ENCODE measurements at regions not wholly inside any gene's neighbourhood (a gene's known extent, or its start where the extent isn't known, plus 50 kb on each side); places are given as distances from the start of the nearest gene placed in this dataset.

DNA sequence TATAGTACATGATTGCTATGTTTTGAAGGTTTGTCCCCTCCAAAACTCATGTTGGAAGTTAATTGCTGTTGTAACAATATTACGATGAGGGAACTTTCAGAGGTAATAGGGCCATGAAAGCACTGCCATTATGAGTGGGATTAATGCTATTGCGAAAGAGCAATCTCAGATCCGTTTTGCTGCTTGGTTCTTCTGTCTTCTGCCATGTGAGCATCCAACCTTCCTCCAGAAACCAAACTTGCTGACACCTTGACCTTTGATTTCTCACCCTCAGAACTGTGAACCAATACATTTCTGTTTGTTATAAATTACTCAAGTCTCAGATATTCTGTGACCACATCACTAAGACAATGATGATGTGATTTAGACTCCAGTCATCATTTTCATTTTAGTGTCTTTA is 2590.9 kb downstream of the PCDH9 start:
- no CpG with 5 or more reads among the region's 3 CpGs for WGBS, 2 experiments (ENCODE audit: extremely low coverage in 2 of 2, insufficient read length in 1 of 2)
- Histone ChIP-seq H3K36me3 (ENCODE audit: control insufficient read depth, insufficient read depth, low read length) (no peaks in the 10 kb centered on the region), H4K5ac (ENCODE audit: low read depth, low read length) (no peak overlapping the region), H3K9me3 (ENCODE audit: control insufficient read depth, insufficient read depth, low read length) (no peaks in the 10 kb centered on the region), H3K4me1 (ENCODE audit: control insufficient read depth, insufficient read depth, low read length) (no peaks in the 10 kb centered on the region), H3K18ac (ENCODE audit: low read depth, low read length) (no peak overlapping the region; the same call in 1 of the 2 replicates), H2BK5ac (ENCODE audit: low read depth, low read length, poor library complexity, severe bottlenecking) (no peak overlapping the region), H3K14ac (replicated peaks; ENCODE audit: low read depth, low read length) (peak overlapping the region; percentile 59; the same call in 1 of the 2 replicates), H4K8ac (ENCODE audit: low read depth in 2 of 2, low read length in 2 of 2) (no peak overlapping the region), H3K9me1 (ENCODE audit: insufficient read depth, low read length) (peaks cover 3% of the 10 kb centered on the region), H3K27ac (ENCODE audit: insufficient read depth, low read length) (no peak overlapping the region), H3K4me3 (ENCODE audit: insufficient read depth, low read depth, low read length) (no peak overlapping the region), H2AK9ac (replicated peaks; ENCODE audit: low read depth, low read length, poor library complexity) (no peak overlapping the region), H2AFZ (replicated peaks; ENCODE audit: low read length, poor library complexity) (no peak overlapping the region), H3K27me3 (ENCODE audit: control insufficient read depth, insufficient read depth, low read length) (no peaks in the 10 kb centered on the region), H3K4ac (ENCODE audit: low read depth, low read length) (no peak overlapping the region), H3K23ac (ENCODE audit: low read depth, low read length) (no peak overlapping the region), H3K4me2 (ENCODE audit: low read depth, low read length) (no peak overlapping the region), H2AK5ac (ENCODE audit: low read depth, low read length) (peak overlapping the region; percentile 59; the same call in 1 of the 2 replicates), H2BK120ac (ENCODE audit: low read depth, low read length) (no peak overlapping the region), H2BK15ac (ENCODE audit: low read depth, low read length) (no peak overlapping the region; the same call in 2 of the 3 replicates), H3K79me1 (ENCODE audit: low read depth in 1 of 2, low read length in 2 of 2) (no peaks in the 10 kb centered on the region), H2BK20ac (ENCODE audit: low read depth, low read length) (peak overlapping the region; percentile 76), H4K20me1 (ENCODE audit: insufficient read depth, low read length) (no peaks in the 10 kb centered on the region), H4K91ac (ENCODE audit: insufficient read depth, low read depth, low read length) (no peak overlapping the region), H3K56ac (ENCODE audit: extremely low read depth, insufficient read depth, low read length) (no peak overlapping the region), H3K9ac (ENCODE audit: low read depth, low read length) (no peak overlapping the region)
- intact Hi-C loops (cut with micrococcal nuclease), result no loop called here
- POLR2A ChIA-PET (ENCODE audit: unreplicated experiment), result interaction anchor here (0.9 kb wide), 1 partner anchor 14 kb away, joined by 12 read pairs; no protein-coding TSS in a partner anchor
- in situ Hi-C loops (cut with MboI; ENCODE audit: low sequenced_read_pairs), result no loop called here
- DNase-seq (no peak), ATAC-seq (ENCODE audit: low read depth) (no peak)
- no TSS peak for BruUV-seq (replicated peaks)
- TF ChIP-seq MXI1 (IDR thresholded peaks at IDR 0.05; ENCODE audit: borderline replicate concordance, low read depth, low read length), result no peak
- TF ChIP-seq CHD1 (IDR thresholded peaks at IDR 0.05; ENCODE audit: low read depth, low read length), result no peak
- peak; percentile 90 for TF ChIP-seq CEBPB (IDR thresholded peaks at IDR 0.05; ENCODE audit: low read depth, low read length)
- no peak for TF ChIP-seq SMC3 (IDR thresholded peaks at IDR 0.05; ENCODE audit: low read depth, low read length)
- no peak for TF ChIP-seq POLR2A (IDR thresholded peaks at IDR 0.05; ENCODE audit: low read depth, low read length)
- dilution Hi-C loops (cut with HindIII; ENCODE audit: low sequenced_read_pairs, unreplicated experiment), result no loop called here
- CTCF ChIA-PET, result no interaction called here
